ENCODE measurements at regions not wholly inside any gene's neighbourhood (a gene's known extent, or its start where the extent isn't known, plus 50 kb on each side); places are given as distances from the start of the nearest gene placed in this dataset.

DNA sequence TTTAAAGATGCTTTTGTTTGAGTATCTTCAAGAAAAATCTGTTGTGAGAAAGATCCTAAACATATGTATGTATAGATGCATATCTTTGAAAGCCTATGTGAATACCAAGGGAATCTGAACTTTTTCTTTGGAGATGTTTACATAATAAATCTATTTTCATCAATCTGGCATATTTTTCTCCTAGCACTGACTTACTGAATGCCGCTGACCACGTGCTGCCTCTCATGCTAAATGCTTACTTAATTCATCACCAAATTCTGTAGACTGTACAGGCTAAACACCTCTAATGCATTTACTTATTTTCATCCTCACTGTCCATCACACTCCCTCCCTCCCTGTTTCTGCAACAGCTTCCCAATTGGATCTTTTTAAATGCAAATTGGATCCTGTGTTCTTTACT lies 566.2 kb upstream of the WWC1 start:
- DNase-seq, result no peak

- no peak for DNase-seq
Measured at GRCh38 chr5:167725741-167726140, 565.7 kb upstream of the WWC1 start.

DNA sequence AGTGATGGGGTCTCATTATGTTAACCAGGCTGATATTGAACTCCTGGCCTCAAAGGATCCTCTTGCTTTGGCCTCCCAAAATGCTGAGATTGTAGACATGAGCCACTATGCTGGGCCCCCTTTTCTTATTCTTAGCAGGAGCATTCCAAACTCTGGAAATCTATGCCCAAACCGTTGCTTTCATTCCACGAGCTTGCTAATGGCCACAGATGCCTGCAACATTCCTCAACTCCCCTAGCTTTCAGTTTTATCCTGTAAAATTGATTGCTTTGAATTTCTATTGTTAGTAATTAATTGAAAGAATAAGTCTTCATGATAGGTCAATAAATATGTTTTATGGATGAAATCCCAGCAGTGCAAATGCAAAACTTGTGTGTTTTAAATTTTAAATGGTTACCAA lies 564.8 kb upstream of the WWC1 start:
- DNase-seq, result no peak

DNA sequence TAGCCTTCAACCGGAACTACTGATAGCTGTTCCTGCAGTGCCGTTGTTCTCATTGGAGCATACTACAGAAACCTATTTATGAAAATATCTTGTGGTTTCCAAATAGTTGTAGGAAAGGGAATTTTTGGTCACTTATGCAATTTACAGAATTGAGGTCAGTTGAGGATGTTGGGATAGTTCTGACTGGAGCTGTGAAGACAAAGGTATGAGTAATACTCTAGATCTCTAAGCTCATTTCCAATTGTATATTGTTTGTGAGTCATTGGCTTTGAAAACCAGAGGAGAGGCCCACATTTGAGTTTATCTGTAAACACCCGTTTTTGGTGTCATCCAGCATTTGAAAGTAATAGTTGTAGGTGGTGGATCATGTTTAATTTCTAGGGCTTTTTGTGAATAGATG lies 561.3 kb upstream of the WWC1 start:
- no peak for DNase-seq

GRCh38 chr5:167730656-167731055 lies 560.8 kb upstream of the WWC1 start:
- no peak for DNase-seq

- DNase-seq, result no peak
Measured at GRCh38 chr5:167731951-167732350, 559.5 kb upstream of the WWC1 start.

- no peak for DNase-seq
Measured at GRCh38 chr5:167732499-167732898, 558.9 kb upstream of the WWC1 start.

- DNase-seq, result no peak
Measured at GRCh38 chr5:167736992-167737391, 554.5 kb upstream of the WWC1 start.

DNA sequence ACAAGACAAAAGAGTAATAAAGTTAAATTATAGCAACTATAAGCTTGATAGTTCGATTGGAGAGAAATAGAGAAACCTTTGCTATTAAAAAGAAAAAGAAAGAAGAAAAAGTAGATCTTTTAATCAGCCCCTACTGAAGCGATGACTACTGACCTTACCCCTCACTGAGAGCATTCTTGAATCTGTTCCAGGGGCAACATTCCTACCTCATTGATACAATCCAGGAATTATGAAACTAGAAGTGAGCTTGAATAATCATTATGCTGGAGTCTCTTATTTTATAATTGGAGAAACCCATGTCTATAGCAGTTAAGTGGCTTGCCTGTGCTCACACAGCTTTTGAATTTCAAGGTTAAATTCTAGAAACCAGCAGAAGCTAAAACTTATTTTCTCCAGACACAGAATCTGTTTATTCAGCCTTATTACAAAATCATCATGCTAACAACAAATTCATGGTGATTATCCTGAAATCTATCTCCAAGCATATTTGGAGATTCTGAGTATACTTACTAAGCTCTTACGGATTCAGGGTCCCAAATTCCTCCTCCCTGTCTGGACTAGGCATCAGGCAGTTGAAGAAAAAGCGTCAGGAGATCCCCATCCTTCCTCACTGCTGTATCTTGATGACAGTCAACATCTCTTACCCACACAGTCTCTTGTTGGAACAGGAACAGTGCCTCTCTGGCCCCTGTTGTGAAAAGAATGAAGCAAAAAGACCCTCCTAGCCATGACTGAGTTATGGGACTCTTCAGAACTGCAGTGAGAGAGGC lies 547.6 kb upstream of the WWC1 start:
- DNase-seq, result no peak

- no peak for DNase-seq
Measured at GRCh38 chr5:167745868-167746267, 545.6 kb upstream of the WWC1 start.

DNA sequence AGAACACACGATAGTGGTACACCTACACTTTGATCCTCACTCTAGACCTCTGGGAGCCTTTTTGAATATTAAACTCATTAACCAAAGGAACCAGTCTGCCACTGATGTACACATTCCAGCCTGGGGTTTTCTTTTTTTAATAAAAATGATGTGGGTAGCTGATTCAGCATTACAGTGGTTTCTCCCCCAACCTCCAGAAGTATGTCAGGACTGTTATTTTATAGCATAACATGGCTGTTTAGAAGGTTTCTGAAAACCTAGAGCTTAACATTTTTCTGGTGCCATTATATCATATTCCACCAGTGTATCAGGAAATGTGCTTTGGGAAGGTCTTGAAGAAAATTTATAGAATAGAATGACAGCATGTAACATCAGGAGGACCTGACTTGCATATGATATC lies 540.9 kb upstream of the WWC1 start:
- no peak for DNase-seq

DNA sequence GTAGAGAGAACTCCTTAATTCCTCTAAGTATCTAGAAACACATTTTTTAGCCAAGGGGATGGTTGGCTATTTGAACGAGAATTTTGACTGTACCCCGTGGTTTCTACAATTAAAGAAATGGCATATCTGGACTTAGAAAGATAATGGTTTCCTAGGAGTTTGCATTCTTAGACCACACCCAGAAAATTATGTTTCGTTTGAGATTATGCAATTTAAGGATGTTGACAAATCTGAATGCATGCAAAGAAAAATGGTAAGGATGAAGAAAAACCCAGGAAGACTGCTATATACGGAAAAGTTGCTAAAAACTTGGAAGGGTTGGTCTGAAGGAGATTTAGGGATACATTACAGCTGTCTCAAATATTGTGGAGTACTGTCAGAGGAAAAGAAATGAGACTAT lies 538.5 kb upstream of the WWC1 start:
- DNase-seq, result no peak

DNA sequence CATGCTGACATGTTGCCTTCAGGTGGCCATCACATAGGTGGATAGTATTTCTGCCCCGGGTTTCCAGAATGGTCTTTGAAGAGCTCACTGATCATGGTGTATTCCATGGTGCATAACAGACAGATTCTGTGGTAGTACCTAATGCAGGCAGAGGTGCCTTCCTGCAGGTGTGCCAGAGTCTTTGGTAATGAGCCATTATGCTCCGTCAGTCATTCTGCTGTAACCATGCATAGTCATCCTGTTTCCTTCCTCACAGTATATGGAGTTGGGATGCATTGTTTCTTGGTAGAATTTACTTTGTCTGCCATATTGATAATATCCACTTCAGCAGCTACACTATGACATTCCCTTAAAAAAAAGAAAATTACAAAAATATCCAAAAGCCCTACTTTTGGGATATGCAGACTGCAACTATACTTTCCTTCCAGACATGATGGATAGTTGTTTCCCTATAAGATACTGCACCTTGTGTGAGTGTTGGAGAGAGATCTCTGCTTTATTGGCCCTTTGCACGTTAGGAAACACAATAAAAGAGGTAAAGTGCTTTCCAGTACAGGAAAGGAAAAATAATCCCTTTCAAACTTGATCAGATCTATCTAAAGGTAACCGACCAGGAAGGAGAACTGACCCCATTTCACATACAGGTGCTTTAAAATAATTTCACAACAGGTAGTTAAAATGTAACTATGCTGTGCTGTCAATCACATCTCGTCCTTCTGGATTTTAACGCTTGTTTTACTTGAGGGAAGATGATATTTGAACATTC lies 537.5 kb upstream of the WWC1 start:
- DNase-seq, result no peak

- DNase-seq, result no peak
Measured at GRCh38 chr5:167754501-167755021, 536.9 kb upstream of the WWC1 start.

GRCh38 chr5:167755420-167755819 lies 536.0 kb upstream of the WWC1 start:
- no peak for DNase-seq

GRCh38 chr5:167759057-167759821 lies 532.2 kb upstream of the WWC1 start:
- no peak for DNase-seq

- DNase-seq, result no peak
Measured at GRCh38 chr5:167763772-167764171, 527.7 kb upstream of the WWC1 start.

GRCh38 chr5:167764641-167765289 lies 526.7 kb upstream of the WWC1 start:
- no peak for DNase-seq

DNA sequence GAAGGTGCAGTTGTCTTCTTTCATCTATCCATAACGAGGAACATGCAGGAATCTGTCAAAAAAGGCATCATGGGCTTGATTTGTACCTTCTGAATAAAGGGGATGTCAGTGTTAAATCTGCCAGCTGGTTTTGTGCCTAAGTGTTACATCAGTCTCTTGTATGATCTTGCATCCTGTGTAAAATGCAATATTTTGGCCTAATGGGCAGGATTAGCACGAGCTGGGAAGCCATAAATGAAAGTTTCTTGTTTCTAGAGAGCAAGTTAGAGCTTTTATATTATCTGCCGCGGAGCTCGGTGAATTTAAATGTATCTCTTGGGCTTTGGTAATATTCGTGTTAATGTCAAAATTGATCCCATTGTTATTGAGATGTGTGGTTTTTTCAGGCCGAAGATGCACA lies 526.1 kb upstream of the WWC1 start:
- no peak for DNase-seq

- no peak for DNase-seq
Measured at GRCh38 chr5:167766957-167767356, 524.5 kb upstream of the WWC1 start.

- no peak for DNase-seq
Measured at GRCh38 chr5:167767795-167768194, 523.6 kb upstream of the WWC1 start.

DNA sequence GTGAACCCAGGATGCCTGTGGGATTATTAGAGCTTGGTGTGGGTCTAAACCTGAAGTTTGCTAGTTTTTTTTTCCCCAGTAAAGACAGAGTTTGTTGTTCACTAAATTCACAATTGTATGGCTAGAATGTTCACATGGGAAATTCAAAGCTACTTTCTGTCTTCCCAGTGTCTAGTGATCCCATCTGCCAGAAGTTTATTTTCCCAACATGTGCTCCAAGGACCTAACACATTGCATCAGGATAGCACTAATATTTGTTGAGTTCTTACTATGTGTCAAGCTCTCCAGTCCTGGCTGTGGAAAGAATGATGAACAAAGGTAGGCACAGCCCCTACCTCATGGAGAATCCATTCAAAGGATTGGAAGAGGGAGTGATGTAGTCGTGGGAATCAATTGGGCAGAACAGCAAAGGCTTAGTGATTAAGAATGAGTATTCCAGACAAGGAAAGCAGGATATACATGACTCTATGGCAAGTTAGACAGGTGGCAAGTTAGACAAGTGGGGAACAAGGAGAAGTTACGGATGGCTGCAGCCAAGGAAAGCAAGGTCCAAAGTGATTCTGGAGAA lies 521.5 kb upstream of the WWC1 start:
- DNase-seq, result no peak

DNA sequence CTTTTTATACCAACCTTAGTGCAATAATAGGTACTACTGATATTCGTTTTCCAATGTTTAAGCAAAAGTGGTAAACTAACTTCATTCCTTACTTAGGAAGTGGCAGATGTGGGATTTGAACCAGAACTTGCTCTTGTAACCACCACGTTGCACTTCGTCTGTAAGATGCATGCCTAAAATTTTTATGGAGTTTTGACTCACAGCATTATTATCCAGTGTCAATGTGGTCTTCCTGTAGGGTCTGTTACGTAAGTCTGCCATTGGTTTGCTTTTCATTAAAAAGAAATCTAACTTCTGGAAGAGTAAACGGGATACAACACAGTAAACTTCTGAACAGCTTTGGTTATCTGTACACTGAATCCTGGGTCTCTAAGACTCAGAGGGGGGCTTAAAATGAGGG lies 521.0 kb upstream of the WWC1 start:
- DNase-seq, result no peak
